Neural progenitor cell (in vitro differentiated cells): ENCODE measurements at regions not wholly inside any gene's neighbourhood (a gene's known extent, or its start where the extent isn't known, plus 50 kb on each side); places are given as distances from the start of the nearest gene placed in this dataset.
"Not testable (repeated sequence)": the region's sequence is repeated elsewhere in the genome, so short reads cannot be mapped to it uniquely, and the experiment has no call there.

Experiments used
- CTCF ChIP-seq: fragments of 200-600 bp; sonication (generic); IDR thresholded peaks from 2 replicates; pipeline ENCODE4 v1.5.1; 2017; ENCODE audit warnings: antibody characterized with exemption, mild to moderate bottlenecking
- EZH2 ChIP-seq: fragments of 200-600 bp; sonication (generic); IDR thresholded peaks from 2 replicates; pipeline ENCODE4 v1.6.1; 2017; ENCODE audit warnings: antibody characterized with exemption, mild to moderate bottlenecking, moderate library complexity
- EZH2phosphoT487 ChIP-seq: fragments of 200-600 bp; sonication (generic); IDR thresholded peaks from 2 replicates; pipeline ENCODE4 v1.6.1; 2017; ENCODE audit warnings: antibody characterized with exemption

DNA sequence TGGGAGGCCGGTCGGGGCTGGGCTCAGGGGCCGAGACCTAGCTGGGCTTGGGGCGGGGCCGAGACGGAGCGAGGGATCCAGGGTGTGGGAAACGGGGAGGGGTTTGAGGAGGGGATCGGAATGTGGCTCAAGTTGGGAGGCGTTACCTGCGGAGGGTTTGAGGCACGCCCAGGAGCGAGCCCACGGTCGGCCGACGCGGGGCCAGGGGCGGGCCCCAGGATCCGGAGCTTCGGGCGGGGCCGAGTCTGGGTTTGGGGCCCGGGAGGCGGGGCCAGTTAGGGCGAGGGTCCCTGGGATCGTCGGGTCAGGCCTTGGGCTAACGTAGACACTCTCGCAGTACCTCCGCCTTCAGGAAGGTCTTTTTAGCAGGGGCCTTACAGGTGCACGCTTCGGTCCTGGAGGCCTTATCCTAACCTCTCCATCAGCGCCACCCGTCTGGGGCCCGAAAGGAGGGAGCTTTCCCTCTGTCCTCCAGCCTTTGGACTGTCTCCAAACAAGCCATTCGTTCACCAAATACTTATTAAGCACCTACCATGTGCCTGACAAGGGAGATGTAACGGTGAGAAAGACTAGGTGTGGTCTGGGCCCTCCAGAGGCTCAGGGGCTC, 228.2 kb upstream of the FRG2C start:
- TF ChIP-seq CTCF, EZH2, EZH2phosphoT487: not testable (repeated sequence)
